Mononuclear cell (primary cell): ENCODE measurements at regions not wholly inside any gene's neighbourhood (a gene's known extent, or its start where the extent isn't known, plus 50 kb on each side); places are given as distances from the start of the nearest gene placed in this dataset.

Source experiments
- H3K27me3 ChIP-seq: 2 replicates; pipeline ENCODE4 v1.6.0; 2011; ENCODE audit warnings: low read length, control low read depth; ENCODE audit not compliant: insufficient read depth
- H3K4me1 ChIP-seq: 2 replicates; pipeline ENCODE4 v1.5.1; 2011; ENCODE audit warnings: mild to moderate bottlenecking, low read length, control low read depth; ENCODE audit not compliant: insufficient read depth
- H3K4me3 ChIP-seq: 2 replicates; pipeline ENCODE4 v1.5.1; 2011; ENCODE audit warnings: mild to moderate bottlenecking, low read length, moderate library complexity
- H3K9me3 ChIP-seq: 2 replicates; pipeline ENCODE4 v1.5.1; 2011; ENCODE audit warnings: low read depth, mild to moderate bottlenecking, control low read depth, low read length

GRCh38 chr2:2569306-2569705, 238.2 kb upstream of the MYT1L start:
- peaks cover 9% of the 10 kb centered on the region for H3K9me3 ChIP-seq
- no peaks in the 10 kb centered on the region for H3K4me1 ChIP-seq
- no peaks in the 10 kb centered on the region for H3K27me3 ChIP-seq
- H3K4me3 ChIP-seq: no peak overlapping the region

- no peaks in the 10 kb centered on the region for H3K4me1 ChIP-seq
- H3K4me3 ChIP-seq: no peak overlapping the region
- peaks cover 4% of the 10 kb centered on the region for H3K9me3 ChIP-seq
- H3K27me3 ChIP-seq: no peaks in the 10 kb centered on the region
Observed at GRCh38 chr2:2568411-2568810, 237.3 kb upstream of the MYT1L start.

- H3K27me3 ChIP-seq: no peaks in the 10 kb centered on the region
- H3K4me3 ChIP-seq: no peak overlapping the region
- no peaks in the 10 kb centered on the region for H3K9me3 ChIP-seq
- H3K4me1 ChIP-seq: no peaks in the 10 kb centered on the region
Observed at GRCh38 chr2:2567776-2568175, 236.7 kb upstream of the MYT1L start.

- H3K4me1 ChIP-seq: no peaks in the 10 kb centered on the region
- H3K9me3 ChIP-seq: no peaks in the 10 kb centered on the region
- no peaks in the 10 kb centered on the region for H3K27me3 ChIP-seq
- no peak overlapping the region for H3K4me3 ChIP-seq
Observed at GRCh38 chr2:2566396-2567323, 235.6 kb upstream of the MYT1L start.

GRCh38 chr2:2565671-2566070, 234.6 kb upstream of the MYT1L start:
- Histone ChIP-seq H3K27me3 (no peaks in the 10 kb centered on the region), H3K4me1 (no peaks in the 10 kb centered on the region), H3K4me3 (no peak overlapping the region), H3K9me3 (no peaks in the 10 kb centered on the region)

GRCh38 chr2:2564300-2565078, 233.4 kb upstream of the MYT1L start:
- H3K4me3 ChIP-seq: no peak overlapping the region
- no peaks in the 10 kb centered on the region for H3K27me3 ChIP-seq
- no peaks in the 10 kb centered on the region for H3K9me3 ChIP-seq
- H3K4me1 ChIP-seq: no peaks in the 10 kb centered on the region

GRCh38 chr2:2563309-2563860, 232.3 kb upstream of the MYT1L start:
- Histone ChIP-seq H3K4me1 (no peaks in the 10 kb centered on the region), H3K9me3 (no peaks in the 10 kb centered on the region), H3K4me3 (no peak overlapping the region), H3K27me3 (no peaks in the 10 kb centered on the region)

- H3K9me3 ChIP-seq: no peaks in the 10 kb centered on the region
- no peaks in the 10 kb centered on the region for H3K4me1 ChIP-seq
- no peaks in the 10 kb centered on the region for H3K27me3 ChIP-seq
- no peak overlapping the region for H3K4me3 ChIP-seq
Observed at GRCh38 chr2:2562867-2563266, 231.8 kb upstream of the MYT1L start.

GRCh38 chr2:2561346-2562095, 230.4 kb upstream of the MYT1L start:
- Histone ChIP-seq H3K4me1 (no peaks in the 10 kb centered on the region), H3K9me3 (no peaks in the 10 kb centered on the region), H3K27me3 (no peaks in the 10 kb centered on the region), H3K4me3 (no peak overlapping the region)

- no peaks in the 10 kb centered on the region for H3K9me3 ChIP-seq
- H3K27me3 ChIP-seq: no peaks in the 10 kb centered on the region
- no peak overlapping the region for H3K4me3 ChIP-seq
- H3K4me1 ChIP-seq: no peaks in the 10 kb centered on the region
Observed at GRCh38 chr2:2560374-2561015, 229.4 kb upstream of the MYT1L start.

- Histone ChIP-seq H3K4me1 (no peaks in the 10 kb centered on the region), H3K27me3 (no peaks in the 10 kb centered on the region), H3K4me3 (no peak overlapping the region), H3K9me3 (no peaks in the 10 kb centered on the region)
Observed at GRCh38 chr2:2558476-2558875, 227.4 kb upstream of the MYT1L start.

GRCh38 chr2:2557475-2557874, 226.4 kb upstream of the MYT1L start:
- no peaks in the 10 kb centered on the region for H3K27me3 ChIP-seq
- H3K9me3 ChIP-seq: no peaks in the 10 kb centered on the region
- no peak overlapping the region for H3K4me3 ChIP-seq
- no peaks in the 10 kb centered on the region for H3K4me1 ChIP-seq

GRCh38 chr2:2550856-2551255, 219.8 kb upstream of the MYT1L start:
- H3K4me1 ChIP-seq: no peaks in the 10 kb centered on the region
- no peaks in the 10 kb centered on the region for H3K27me3 ChIP-seq
- H3K9me3 ChIP-seq: no peaks in the 10 kb centered on the region
- no peak overlapping the region for H3K4me3 ChIP-seq

GRCh38 chr2:2547911-2548310, 216.8 kb upstream of the MYT1L start:
- H3K27me3 ChIP-seq: no peaks in the 10 kb centered on the region
- no peak overlapping the region for H3K4me3 ChIP-seq
- H3K9me3 ChIP-seq: no peaks in the 10 kb centered on the region
- H3K4me1 ChIP-seq: no peaks in the 10 kb centered on the region
